ENCODE measurements at regions not wholly inside any gene's neighbourhood (a gene's known extent, or its start where the extent isn't known, plus 50 kb on each side); places are given as distances from the start of the nearest gene placed in this dataset.
A peak's percentile ranks its signal among the peaks of the same experiment; 100 is the strongest.

DNA sequence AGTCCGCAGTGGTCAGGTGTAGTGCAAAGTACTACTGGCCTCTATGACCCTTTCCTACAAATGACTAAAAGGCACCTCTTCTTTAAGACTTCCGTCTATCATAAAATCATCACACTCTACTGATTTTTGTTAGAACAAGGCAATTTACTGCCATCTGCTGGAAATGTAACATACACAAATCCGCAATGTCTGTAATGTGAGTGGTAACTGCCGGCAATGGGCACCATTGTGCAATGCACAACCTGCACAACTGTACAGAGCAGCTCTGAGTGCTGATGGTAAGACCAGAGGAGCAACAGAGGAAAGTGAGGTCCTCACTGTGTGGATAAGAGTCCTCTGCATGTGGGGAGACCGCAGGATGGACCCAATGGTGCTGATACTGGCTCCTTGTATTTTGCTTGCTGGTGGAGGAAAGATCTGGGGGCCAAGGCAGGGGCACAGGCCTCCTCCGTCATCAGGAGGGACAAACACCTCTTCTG lies 103.7 kb downstream of the ATPSCKMT start:
- TF ChIP-seq POLR2AphosphoS5 (IDR thresholded peaks at IDR 0.05) (no peak), RAD21 (conservative IDR thresholded peaks at IDR 0.05) (peak; percentile 58), SMC3 (conservative IDR thresholded peaks at IDR 0.05; ENCODE audit: poor library complexity) (peak; percentile 55)
- TF ChIP-seq, protein P1, sequence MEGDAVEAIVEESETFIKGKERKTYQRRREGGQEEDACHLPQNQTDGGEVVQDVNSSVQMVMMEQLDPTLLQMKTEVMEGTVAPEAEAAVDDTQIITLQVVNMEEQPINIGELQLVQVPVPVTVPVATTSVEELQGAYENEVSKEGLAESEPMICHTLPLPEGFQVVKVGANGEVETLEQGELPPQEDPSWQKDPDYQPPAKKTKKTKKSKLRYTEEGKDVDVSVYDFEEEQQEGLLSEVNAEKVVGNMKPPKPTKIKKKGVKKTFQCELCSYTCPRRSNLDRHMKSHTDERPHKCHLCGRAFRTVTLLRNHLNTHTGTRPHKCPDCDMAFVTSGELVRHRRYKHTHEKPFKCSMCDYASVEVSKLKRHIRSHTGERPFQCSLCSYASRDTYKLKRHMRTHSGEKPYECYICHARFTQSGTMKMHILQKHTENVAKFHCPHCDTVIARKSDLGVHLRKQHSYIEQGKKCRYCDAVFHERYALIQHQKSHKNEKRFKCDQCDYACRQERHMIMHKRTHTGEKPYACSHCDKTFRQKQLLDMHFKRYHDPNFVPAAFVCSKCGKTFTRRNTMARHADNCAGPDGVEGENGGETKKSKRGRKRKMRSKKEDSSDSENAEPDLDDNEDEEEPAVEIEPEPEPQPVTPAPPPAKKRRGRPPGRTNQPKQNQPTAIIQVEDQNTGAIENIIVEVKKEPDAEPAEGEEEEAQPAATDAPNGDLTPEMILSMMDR (IDR thresholded peaks at IDR 0.05; ENCODE audit: poor library complexity, severe bottlenecking): peak; percentile 51
- Histone ChIP-seq H3K36me3 (ENCODE audit: insufficient read depth, low read length) (no peaks in the 10 kb centered on the region), H2AFZ (ENCODE audit: low read depth, low read length) (no peak overlapping the region), H3K4me3 (ENCODE audit: low read length) (no peak overlapping the region), H3K79me2 (replicated peaks; ENCODE audit: insufficient read depth, low read length) (no peaks in the 10 kb centered on the region), H3F3A (ENCODE audit: insufficient read depth, low read length, poor library complexity, severe bottlenecking) (no peaks in the 10 kb centered on the region), H3K27ac (ENCODE audit: low read length) (no peak overlapping the region), H3K9me3 (ENCODE audit: low read length) (no peaks in the 10 kb centered on the region), H3K27me3 (ENCODE audit: insufficient read depth, low read depth, low read length) (no peaks in the 10 kb centered on the region), H4K20me1 (ENCODE audit: insufficient read depth) (no peaks in the 10 kb centered on the region), H3K9me2 (ENCODE audit: insufficient read depth, low read length) (no peaks in the 10 kb centered on the region), H3K9ac (ENCODE audit: low read length) (no peak overlapping the region), H3K4me2 (ENCODE audit: low read length) (no peak overlapping the region)

DNA sequence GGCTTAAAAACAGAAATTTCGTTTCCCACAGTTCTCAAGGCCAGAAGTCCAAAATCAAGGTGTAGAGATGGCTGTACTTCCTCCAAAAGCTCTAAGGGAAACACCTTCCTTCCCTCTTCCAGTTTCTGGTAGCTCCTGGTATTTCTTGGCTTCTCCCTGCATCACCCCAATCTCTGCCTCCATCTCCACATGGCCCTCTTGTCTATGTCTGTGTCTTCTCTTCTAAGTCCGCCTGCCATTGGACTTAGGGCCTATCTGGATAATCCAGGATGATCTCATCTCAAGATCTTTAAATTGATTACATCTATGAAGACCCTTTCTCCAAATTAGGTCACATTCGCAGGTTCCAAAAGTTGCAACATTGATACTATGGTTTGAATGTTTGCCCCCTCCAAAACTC lies 105.6 kb downstream of the ATPSCKMT start:
- H3K9me2 ChIP-seq (ENCODE audit: insufficient read depth, low read length): no peaks in the 10 kb centered on the region
- H3F3A ChIP-seq (ENCODE audit: insufficient read depth, low read length, poor library complexity, severe bottlenecking): no peaks in the 10 kb centered on the region
- no peaks in the 10 kb centered on the region for H4K20me1 ChIP-seq (ENCODE audit: insufficient read depth)
- TF ChIP-seq, protein P1 (IDR thresholded peaks at IDR 0.05; ENCODE audit: poor library complexity, severe bottlenecking): no peak
- H3K4me2 ChIP-seq (ENCODE audit: low read length): no peak overlapping the region
- no peaks in the 10 kb centered on the region for H3K79me2 ChIP-seq (replicated peaks; ENCODE audit: insufficient read depth, low read length)
- H3K9me3 ChIP-seq (ENCODE audit: low read length): no peaks in the 10 kb centered on the region
- H3K27me3 ChIP-seq (ENCODE audit: insufficient read depth, low read depth, low read length): no peaks in the 10 kb centered on the region
- H3K27ac ChIP-seq (ENCODE audit: low read length): no peak overlapping the region
- H3K9ac ChIP-seq (ENCODE audit: low read length): no peak overlapping the region
- H3K4me3 ChIP-seq (ENCODE audit: low read length): no peak overlapping the region
- H2AFZ ChIP-seq (ENCODE audit: low read depth, low read length): no peak overlapping the region
- H3K36me3 ChIP-seq (ENCODE audit: insufficient read depth, low read length): no peaks in the 10 kb centered on the region

DNA sequence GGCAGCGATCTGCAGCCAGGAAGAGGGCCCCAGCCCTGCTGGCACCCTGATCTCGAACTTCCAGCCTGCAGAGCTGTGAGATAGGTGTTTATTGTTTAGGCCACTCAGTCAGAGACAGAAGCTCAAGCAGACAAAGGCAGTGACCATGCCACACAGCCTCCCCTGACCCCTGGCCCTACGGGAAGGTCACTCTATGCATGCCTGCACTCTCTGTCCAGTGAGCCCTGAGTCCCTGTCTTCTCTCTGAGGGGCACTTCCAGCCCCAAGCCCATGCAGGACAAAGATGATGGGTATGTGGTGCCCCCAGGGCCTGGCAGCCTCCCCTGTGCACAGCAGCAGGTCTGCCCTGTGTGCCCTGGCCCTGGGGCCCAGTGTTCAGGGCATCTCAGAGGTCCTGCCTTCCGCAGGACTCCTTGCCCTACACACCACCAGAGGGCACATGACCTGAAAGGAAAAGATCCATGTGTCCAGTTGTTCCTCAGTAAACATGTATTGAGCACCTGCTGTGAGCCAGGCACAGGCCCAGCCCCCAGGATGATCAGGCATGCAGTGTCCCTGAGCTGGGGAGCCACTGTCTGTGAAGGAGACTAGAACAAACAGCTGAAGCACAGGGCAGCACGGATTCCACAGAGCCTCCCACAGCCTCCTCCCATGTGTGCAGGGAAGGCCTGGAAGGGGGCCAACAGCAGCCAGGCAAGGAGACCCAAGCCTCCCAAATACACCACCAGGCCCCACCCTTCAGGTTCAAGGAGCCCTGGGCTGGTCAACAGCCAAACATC lies 109.3 kb downstream of the ATPSCKMT start:
- no peak overlapping the region for H3K4me3 ChIP-seq (ENCODE audit: low read length)
- H4K20me1 ChIP-seq (ENCODE audit: insufficient read depth): no peaks in the 10 kb centered on the region
- H3K9me3 ChIP-seq (ENCODE audit: low read length): no peaks in the 10 kb centered on the region
- H3K4me2 ChIP-seq (ENCODE audit: low read length): no peak overlapping the region
- H3K36me3 ChIP-seq (ENCODE audit: insufficient read depth, low read length): no peaks in the 10 kb centered on the region
- TF ChIP-seq SMC3 (conservative IDR thresholded peaks at IDR 0.05; ENCODE audit: poor library complexity): no peak
- TF ChIP-seq, protein P2, sequence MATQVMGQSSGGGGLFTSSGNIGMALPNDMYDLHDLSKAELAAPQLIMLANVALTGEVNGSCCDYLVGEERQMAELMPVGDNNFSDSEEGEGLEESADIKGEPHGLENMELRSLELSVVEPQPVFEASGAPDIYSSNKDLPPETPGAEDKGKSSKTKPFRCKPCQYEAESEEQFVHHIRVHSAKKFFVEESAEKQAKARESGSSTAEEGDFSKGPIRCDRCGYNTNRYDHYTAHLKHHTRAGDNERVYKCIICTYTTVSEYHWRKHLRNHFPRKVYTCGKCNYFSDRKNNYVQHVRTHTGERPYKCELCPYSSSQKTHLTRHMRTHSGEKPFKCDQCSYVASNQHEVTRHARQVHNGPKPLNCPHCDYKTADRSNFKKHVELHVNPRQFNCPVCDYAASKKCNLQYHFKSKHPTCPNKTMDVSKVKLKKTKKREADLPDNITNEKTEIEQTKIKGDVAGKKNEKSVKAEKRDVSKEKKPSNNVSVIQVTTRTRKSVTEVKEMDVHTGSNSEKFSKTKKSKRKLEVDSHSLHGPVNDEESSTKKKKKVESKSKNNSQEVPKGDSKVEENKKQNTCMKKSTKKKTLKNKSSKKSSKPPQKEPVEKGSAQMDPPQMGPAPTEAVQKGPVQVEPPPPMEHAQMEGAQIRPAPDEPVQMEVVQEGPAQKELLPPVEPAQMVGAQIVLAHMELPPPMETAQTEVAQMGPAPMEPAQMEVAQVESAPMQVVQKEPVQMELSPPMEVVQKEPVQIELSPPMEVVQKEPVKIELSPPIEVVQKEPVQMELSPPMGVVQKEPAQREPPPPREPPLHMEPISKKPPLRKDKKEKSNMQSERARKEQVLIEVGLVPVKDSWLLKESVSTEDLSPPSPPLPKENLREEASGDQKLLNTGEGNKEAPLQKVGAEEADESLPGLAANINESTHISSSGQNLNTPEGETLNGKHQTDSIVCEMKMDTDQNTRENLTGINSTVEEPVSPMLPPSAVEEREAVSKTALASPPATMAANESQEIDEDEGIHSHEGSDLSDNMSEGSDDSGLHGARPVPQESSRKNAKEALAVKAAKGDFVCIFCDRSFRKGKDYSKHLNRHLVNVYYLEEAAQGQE (IDR thresholded peaks at IDR 0.05; ENCODE audit: borderline replicate concordance): no peak
- TF ChIP-seq, protein P1 (IDR thresholded peaks at IDR 0.05; ENCODE audit: poor library complexity, severe bottlenecking): no peak
- TF ChIP-seq EZH2 (IDR thresholded peaks at IDR 0.05; ENCODE audit: borderline replicate concordance, insufficient read depth, low read length, poor library complexity, severe bottlenecking): no peak
- no peak for TF ChIP-seq RAD21 (conservative IDR thresholded peaks at IDR 0.05)
- TF ChIP-seq POLR2AphosphoS5 (IDR thresholded peaks at IDR 0.05): no peak
- TF ChIP-seq EP300 (conservative IDR thresholded peaks at IDR 0.05; ENCODE audit: poor library complexity, severe bottlenecking): no peak
- TF ChIP-seq TAF1 (IDR thresholded peaks at IDR 0.05; ENCODE audit: low read depth): no peak
- TF ChIP-seq MXI1 (conservative IDR thresholded peaks at IDR 0.05; ENCODE audit: poor library complexity, severe bottlenecking): no peak
- no peaks in the 10 kb centered on the region for H3K9me2 ChIP-seq (ENCODE audit: insufficient read depth, low read length)
- no peaks in the 10 kb centered on the region for H3K27me3 ChIP-seq (ENCODE audit: insufficient read depth, low read depth, low read length)
- H3K27ac ChIP-seq (ENCODE audit: low read length): no peak overlapping the region
- H3K79me2 ChIP-seq (replicated peaks; ENCODE audit: insufficient read depth, low read length): no peaks in the 10 kb centered on the region
- H3F3A ChIP-seq (ENCODE audit: insufficient read depth, low read length, poor library complexity, severe bottlenecking): no peaks in the 10 kb centered on the region
- H2AFZ ChIP-seq (ENCODE audit: low read depth, low read length): no peak overlapping the region
- H3K9ac ChIP-seq (ENCODE audit: low read length): no peak overlapping the region

Data from neural cell (in vitro differentiated cells).